Fibroblast of skin of abdomen (primary cell): ENCODE measurements at regions not wholly inside any gene's neighbourhood (a gene's known extent, or its start where the extent isn't known, plus 50 kb on each side); places are given as distances from the start of the nearest gene placed in this dataset.
"Not testable (repeated sequence)": the region's sequence is repeated elsewhere in the genome, so short reads cannot be mapped to it uniquely, and the experiment has no call there.

ENCODE experiments used
- DNase-seq: peaks from one replicate; pipeline ENCODE4 v3.0.0-alpha.2; 2013

DNA sequence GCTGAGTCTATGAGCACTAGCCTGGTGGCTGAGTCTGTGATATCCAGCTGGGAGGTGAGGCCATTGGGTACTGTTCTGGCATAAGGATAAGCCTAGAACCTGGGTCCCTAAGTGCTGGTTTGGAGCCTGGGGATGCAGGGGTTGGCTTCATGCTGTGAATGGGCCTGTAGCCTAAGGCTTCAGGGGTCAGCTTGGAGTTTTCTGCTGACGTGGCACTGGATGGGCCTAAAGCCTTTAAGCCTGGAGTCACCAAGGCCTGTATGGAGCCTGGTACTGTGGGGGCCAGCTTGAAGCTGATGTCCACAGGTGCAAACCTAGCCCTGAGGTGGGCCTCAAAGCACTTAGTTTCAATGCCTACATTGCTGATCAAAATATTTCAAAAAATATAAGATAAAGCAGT is 979.6 kb upstream of the POU3F4 start:
- DNase-seq = no peak

GRCh38 chrX:82534086-82534597 is 973.9 kb upstream of the POU3F4 start:
- DNase-seq = no peak

DNA sequence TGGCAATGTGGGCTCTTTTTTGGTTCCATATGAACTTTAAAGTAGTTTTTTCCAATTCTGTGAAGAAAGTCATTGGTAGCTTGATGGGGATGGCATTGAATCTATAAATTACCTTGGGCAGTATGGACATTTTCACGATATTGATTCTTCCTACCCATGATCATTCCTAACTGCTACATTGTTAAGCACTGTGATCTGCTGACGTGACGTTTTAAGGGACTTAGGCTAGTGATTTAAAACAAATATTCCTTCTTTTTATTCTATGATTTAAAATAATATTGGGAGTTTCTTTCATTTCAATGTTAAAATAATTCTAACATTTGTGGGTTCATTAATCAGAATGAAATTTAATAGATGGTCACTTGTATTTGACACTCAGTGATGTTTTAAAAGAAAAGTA is 970.9 kb upstream of the POU3F4 start:
- DNase-seq = not testable (repeated sequence)

GRCh38 chrX:82541822-82542221 is 966.3 kb upstream of the POU3F4 start:
- DNase-seq = no peak

GRCh38 chrX:82552201-82552600 is 955.9 kb upstream of the POU3F4 start:
- not testable (repeated sequence) for DNase-seq

- DNase-seq = no peak
Observed at GRCh38 chrX:82556588-82556987, 951.5 kb upstream of the POU3F4 start.

GRCh38 chrX:82585868-82586267 is 922.2 kb upstream of the POU3F4 start:
- no peak for DNase-seq

- peak; percentile 2 for DNase-seq
Observed at GRCh38 chrX:82589410-82589809, 918.7 kb upstream of the POU3F4 start.

DNA sequence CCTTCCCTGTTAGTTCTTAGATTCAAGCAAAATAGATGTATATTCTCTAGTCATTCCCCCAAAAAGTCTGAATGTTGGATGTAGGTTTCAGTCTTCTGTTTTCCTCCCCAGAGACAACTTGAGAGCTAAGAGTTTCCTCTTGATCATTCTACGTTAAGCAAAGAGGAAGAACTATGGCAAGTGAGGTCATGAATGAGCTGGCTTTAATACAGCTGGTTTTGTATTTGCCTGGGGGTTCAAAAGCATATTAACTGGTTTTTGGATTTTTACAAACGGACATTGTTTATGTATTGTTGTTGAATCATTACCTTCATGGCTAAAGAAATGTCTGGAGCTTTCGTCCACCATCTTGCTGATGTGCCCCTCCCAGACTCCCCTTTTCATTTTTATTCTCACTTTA is 916.7 kb upstream of the POU3F4 start:
- no peak for DNase-seq

- no peak for DNase-seq
Observed at GRCh38 chrX:82626978-82627377, 881.1 kb upstream of the POU3F4 start.

DNA sequence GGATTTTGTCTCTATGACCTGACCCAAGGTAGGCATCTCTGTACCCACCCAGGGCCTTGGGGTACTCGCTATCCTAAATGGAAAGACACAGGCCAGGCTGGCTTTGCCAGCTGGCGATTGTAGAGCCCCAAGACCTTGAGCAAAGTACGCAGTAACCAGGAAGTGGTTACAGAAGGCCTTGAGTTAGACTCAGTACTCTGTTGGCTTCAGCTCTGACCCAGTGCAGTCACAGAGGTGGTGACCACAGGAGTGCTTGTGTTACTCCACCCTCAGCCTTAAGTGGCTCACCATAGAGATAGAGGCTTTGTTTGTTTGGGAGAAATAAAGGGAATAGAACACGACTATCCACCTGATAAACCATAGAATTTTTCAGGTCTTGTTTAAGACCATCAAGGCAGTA is 880.5 kb upstream of the POU3F4 start:
- DNase-seq = no peak

DNA sequence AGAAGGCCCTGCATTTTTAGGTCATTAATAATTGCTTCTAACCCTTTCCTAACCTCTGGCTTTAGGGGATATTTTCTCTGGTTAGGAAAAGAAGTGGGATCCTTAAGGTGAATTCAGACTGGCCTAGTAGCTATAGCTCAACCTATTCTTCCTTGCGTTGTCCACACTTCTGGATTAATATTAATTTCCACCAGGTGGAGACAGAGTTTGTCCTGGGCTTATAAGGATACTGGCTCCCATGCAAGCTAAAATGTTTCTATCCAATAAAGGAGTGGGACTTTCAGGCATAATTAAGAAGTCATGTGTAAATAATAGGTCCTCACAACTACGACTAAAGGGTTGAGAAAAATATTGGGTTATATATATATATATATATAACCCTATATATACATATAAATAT is 860.0 kb upstream of the POU3F4 start:
- DNase-seq = no peak

- DNase-seq = no peak
Observed at GRCh38 chrX:82649645-82650044, 858.4 kb upstream of the POU3F4 start.

- no peak for DNase-seq
Observed at GRCh38 chrX:82658492-82658891, 849.6 kb upstream of the POU3F4 start.

DNA sequence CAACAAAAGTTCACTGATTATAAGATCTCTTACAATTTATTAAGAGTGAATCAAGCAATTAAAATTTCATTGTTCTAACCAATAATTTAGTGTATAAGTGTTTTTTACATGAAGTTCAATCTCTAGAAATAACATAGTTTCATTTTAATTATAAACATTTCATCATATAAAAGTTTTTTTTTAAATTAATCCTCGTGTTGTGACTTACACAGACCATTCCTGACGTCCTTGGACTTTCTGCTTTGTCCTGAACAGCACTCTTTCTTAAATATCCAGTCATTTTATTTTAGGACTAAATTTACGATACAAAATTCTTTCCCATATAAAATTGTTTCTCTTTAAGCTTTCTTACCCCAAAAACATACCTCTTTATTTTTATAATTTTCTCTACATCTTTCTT is 841.7 kb upstream of the POU3F4 start:
- no peak for DNase-seq

- no peak for DNase-seq
Observed at GRCh38 chrX:82675104-82675503, 833.0 kb upstream of the POU3F4 start.

DNA sequence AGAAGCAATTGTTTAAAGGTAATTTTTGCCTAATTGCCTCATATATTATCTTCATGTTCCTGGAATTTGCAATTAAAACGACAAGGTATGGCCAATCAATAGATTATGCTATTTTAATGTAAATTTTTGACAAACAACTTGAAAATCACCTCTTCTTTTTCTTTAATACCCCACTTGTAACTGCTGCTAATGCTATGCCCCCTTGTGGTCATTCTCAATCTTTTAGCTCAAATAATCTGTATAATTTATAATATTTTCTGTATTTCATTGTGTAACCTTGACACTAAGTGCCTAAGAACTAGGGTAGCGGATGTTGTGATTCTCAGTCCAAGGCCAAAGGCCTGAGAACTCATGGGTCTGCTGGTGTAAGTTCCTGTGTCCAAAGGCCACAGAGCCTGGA is 831.7 kb upstream of the POU3F4 start:
- DNase-seq = no peak

- DNase-seq = no peak
Observed at GRCh38 chrX:82677286-82677685, 830.8 kb upstream of the POU3F4 start.

GRCh38 chrX:82692991-82693390 is 815.1 kb upstream of the POU3F4 start:
- no peak for DNase-seq

DNA sequence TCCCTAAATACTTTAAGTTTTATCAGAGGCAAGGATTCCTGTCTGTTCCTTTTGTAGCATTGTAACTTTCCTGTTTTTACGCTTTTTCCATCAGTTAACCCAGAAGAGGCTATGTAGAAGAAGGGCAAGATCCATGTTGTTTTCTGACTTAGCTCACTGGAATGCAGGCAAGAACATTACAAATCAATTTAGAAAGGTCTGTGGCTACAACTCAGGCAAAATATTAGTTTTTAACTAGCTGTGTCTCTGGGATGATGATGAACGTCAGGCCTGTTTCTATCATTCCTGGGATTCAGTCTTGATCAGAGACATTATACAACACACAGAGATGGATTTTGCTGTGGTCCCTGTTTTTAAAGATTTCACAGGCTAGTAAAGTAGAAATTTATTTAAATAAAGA is 813.0 kb upstream of the POU3F4 start:
- no peak for DNase-seq

GRCh38 chrX:82703551-82703950 is 804.5 kb upstream of the POU3F4 start:
- DNase-seq = no peak

DNA sequence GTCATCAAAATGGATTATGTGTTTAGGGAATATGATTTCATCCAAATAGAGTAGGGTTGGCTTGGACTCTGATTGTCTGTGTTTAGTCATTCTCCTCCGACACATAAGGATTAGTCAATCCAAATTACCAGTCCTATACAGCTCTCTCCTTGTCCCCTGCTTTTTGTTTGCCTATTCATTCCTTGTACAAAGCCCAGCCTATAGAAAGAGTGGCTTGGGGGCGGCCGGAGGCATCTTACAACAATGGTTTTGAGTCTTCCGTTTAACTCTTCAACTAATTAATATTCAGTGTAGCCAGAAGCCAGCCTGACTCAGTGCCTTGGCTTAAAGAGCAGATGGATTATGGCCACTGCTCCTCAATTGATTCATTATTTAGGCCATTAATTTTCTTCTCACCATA is 796.6 kb upstream of the POU3F4 start:
- DNase-seq = no peak

- DNase-seq = no peak
Observed at GRCh38 chrX:82721891-82722290, 786.2 kb upstream of the POU3F4 start.

DNA sequence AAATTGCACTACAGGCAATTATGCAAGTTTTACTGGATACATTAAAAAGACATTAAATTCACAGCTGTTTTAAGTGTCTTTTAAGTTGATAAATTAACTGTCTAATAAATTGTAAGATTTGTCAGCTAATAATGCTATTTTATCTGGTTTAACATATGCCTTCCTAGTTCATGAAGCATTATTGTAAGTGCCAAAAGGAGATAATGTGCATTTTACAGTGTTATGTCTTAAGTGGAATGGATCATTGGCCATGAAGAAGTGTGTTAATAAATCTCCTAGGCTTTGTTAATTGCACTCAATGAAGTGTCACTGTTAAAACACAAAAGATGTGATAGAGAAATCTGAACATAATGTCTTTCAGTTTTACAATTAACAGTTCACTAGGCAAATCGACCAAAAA is 784.3 kb upstream of the POU3F4 start:
- no peak for DNase-seq

- DNase-seq = not testable (repeated sequence)
Observed at GRCh38 chrX:82727436-82727835, 780.7 kb upstream of the POU3F4 start.

DNA sequence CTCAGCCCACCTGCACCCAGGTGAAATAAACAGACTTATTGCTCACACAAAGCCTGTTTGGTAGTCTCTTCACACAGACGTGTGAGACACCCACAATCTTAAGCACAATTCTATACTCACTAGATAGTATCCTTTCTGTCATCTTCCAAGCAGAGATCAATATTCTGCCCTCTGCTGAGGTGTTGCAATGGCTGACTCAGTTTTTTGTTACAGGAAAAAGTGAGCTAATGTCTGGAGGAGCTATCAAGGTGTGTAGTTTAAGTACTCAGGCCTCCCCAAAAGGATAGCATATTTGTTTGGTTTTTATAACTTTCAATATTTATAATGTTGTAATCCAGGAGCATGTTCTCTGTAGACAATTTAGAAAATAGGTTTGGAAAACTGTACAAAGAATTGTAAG is 775.2 kb upstream of the POU3F4 start:
- no peak for DNase-seq
